GM12892 (cell line): ENCODE measurements at regions not wholly inside any gene's neighbourhood (a gene's known extent, or its start where the extent isn't known, plus 50 kb on each side); places are given as distances from the start of the nearest gene placed in this dataset.

ENCODE experiments used
- POLR2AphosphoS5 ChIP-seq: IDR thresholded peaks from 2 replicates; pipeline ENCODE4 v1.6.1; 2011; ENCODE audit warnings: low read depth, low read length, control low read depth
- TAF1 ChIP-seq: IDR thresholded peaks from 2 replicates; pipeline ENCODE4 v1.6.1; 2011; ENCODE audit warnings: low read depth, mild to moderate bottlenecking, control low read depth, low read length, borderline replicate concordance

- no peak for TF ChIP-seq TAF1
- no peak for TF ChIP-seq POLR2AphosphoS5
Observed at GRCh38 chr12:98222135-98222534, 293.3 kb upstream of the TMPO start.
